Activated CD8-positive, alpha-beta T cell treated with anti-CD3 and anti-CD28 coated beads for 36 hours (primary cell): ENCODE measurements at regions not wholly inside any gene's neighbourhood (a gene's known extent, or its start where the extent isn't known, plus 50 kb on each side); places are given as distances from the start of the nearest gene placed in this dataset.
A peak's percentile ranks its signal among the peaks of the same experiment; 100 is the strongest.

ENCODE experiments used
- ATAC-seq: fragments of 200-7000 bp; cut with Tn5 transposase; one replicate; pipeline ENCODE4 v1.10.0; 2021; ENCODE audit warnings: mild to moderate bottlenecking, moderate library complexity
- CTCF ChIA-PET: fragments of 350-600 bp; sonication (Branson Sonifier 250); formaldehyde crosslinking; loops from one replicate; lab custom pipeline; 2021; ENCODE audit warnings: antibody characterized with exemption; lab: Charles Lee
- POLR2A ChIA-PET: fragments of 350-600 bp; sonication (Branson Sonifier 250); formaldehyde crosslinking; loops from one replicate; lab custom pipeline; 2021; ENCODE audit warnings: antibody characterized with exemption; lab: Charles Lee
- DNase-seq: peaks from one replicate; pipeline ENCODE4 v3.0.0-alpha.2; 2020
- H3K27ac Mint-ChIP-seq: one replicate; pipeline ENCODE4 v1.8.0; 2021; ENCODE audit warnings: mild to moderate bottlenecking, mixed read lengths
- H3K27me3 Mint-ChIP-seq: one replicate; pipeline ENCODE4 v1.8.0; 2021; ENCODE audit warnings: mixed read lengths
- H3K36me3 Mint-ChIP-seq: one replicate; pipeline ENCODE4 v1.8.0; 2021; ENCODE audit warnings: low read depth, mixed read lengths
- H3K4me1 Mint-ChIP-seq: one replicate; pipeline ENCODE4 v1.8.0; 2021; ENCODE audit warnings: low read depth, mixed read lengths
- H3K4me3 Mint-ChIP-seq: one replicate; pipeline ENCODE4 v1.8.0; 2021; ENCODE audit warnings: mild to moderate bottlenecking, moderate library complexity, mixed read lengths
- H3K9me3 Mint-ChIP-seq: one replicate; pipeline ENCODE4 v1.8.0; 2021; ENCODE audit warnings: mixed read lengths
- CTCF ChIP-seq: fragments of 200-600 bp; IDR thresholded peaks from one replicate; pipeline ENCODE4 v1.8.0; 2022; ENCODE audit warnings: antibody characterized with exemption, mild to moderate bottlenecking
- intact Hi-C: fragments of 100-400 bp; cut with micrococcal nuclease; formaldehyde crosslinking; loops from one replicate; pipeline ENCODE4 v1.10.0; 2022

GRCh38 chr7:68748934-68749900 lies 849.1 kb upstream of the AUTS2 start:
- intact Hi-C loops: no loop called here
- ATAC-seq: no peak
- Mint-ChIP-seq H3K36me3 (no peaks in the 10 kb centered on the region), H3K27ac (no peak overlapping the region), H3K4me3 (no peak overlapping the region), H3K9me3 (peaks cover 4% of the 10 kb centered on the region), H3K27me3 (no peaks in the 10 kb centered on the region), H3K4me1 (no peaks in the 10 kb centered on the region)
- no peak for DNase-seq
- CTCF ChIA-PET: no interaction called here
- POLR2A ChIA-PET: no interaction called here
- TF ChIP-seq CTCF: no peak

GRCh38 chr7:68752485-68753178 lies 845.6 kb upstream of the AUTS2 start:
- no peak for ATAC-seq
- H3K9me3 Mint-ChIP-seq: peaks cover 9% of the 10 kb centered on the region
- intact Hi-C loops: no loop called here
- H3K27ac Mint-ChIP-seq: no peak overlapping the region
- CTCF ChIA-PET: no interaction called here
- POLR2A ChIA-PET: no interaction called here
- H3K36me3 Mint-ChIP-seq: no peaks in the 10 kb centered on the region
- no peaks in the 10 kb centered on the region for H3K27me3 Mint-ChIP-seq
- no peak overlapping the region for H3K4me3 Mint-ChIP-seq
- H3K4me1 Mint-ChIP-seq: no peaks in the 10 kb centered on the region
- no peak for DNase-seq
- TF ChIP-seq CTCF: no peak

GRCh38 chr7:68754414-68754813 lies 843.9 kb upstream of the AUTS2 start:
- no peak overlapping the region for H3K27ac Mint-ChIP-seq
- no peak overlapping the region for H3K4me3 Mint-ChIP-seq
- TF ChIP-seq CTCF: peak; percentile 9
- ATAC-seq (no peak), DNase-seq (no peak)
- H3K4me1 Mint-ChIP-seq: no peaks in the 10 kb centered on the region
- H3K9me3 Mint-ChIP-seq: peaks cover 9% of the 10 kb centered on the region
- no peaks in the 10 kb centered on the region for H3K27me3 Mint-ChIP-seq
- ChIA-PET CTCF (no interaction called here), POLR2A (no interaction called here)
- intact Hi-C loops: no loop called here
- no peaks in the 10 kb centered on the region for H3K36me3 Mint-ChIP-seq

- no peak for ATAC-seq
- Mint-ChIP-seq H3K4me3 (no peak overlapping the region), H3K27me3 (no peaks in the 10 kb centered on the region), H3K36me3 (no peaks in the 10 kb centered on the region), H3K4me1 (no peaks in the 10 kb centered on the region), H3K27ac (no peak overlapping the region), H3K9me3 (peaks cover 11% of the 10 kb centered on the region)
- POLR2A ChIA-PET: no interaction called here
- intact Hi-C loops: no loop called here
- CTCF ChIA-PET: no interaction called here
- TF ChIP-seq CTCF: no peak
- DNase-seq: no peak
Observed at GRCh38 chr7:68756986-68757495, 841.2 kb upstream of the AUTS2 start.

GRCh38 chr7:68760556-68760955 lies 837.7 kb upstream of the AUTS2 start:
- no peak overlapping the region for H3K4me3 Mint-ChIP-seq
- no peak for DNase-seq
- no peaks in the 10 kb centered on the region for H3K27me3 Mint-ChIP-seq
- no peaks in the 10 kb centered on the region for H3K36me3 Mint-ChIP-seq
- ATAC-seq: no peak
- peaks cover 21% of the 10 kb centered on the region for H3K9me3 Mint-ChIP-seq
- TF ChIP-seq CTCF: no peak
- H3K4me1 Mint-ChIP-seq: no peaks in the 10 kb centered on the region
- POLR2A ChIA-PET: no interaction called here
- intact Hi-C loops: no loop called here
- no peak overlapping the region for H3K27ac Mint-ChIP-seq
- CTCF ChIA-PET: no interaction called here
